H1 (cell line): ENCODE measurements at regions not wholly inside any gene's neighbourhood (a gene's known extent, or its start where the extent isn't known, plus 50 kb on each side); places are given as distances from the start of the nearest gene placed in this dataset.

Experiments used
- CTCF ChIA-PET: fragments of 300-600 bp; sonication (Branson Sonifier 250); formaldehyde crosslinking; loops from one replicate; lab custom pipeline; 2021; ENCODE audit not compliant: partially characterized antibody; lab: Charles Lee
- POLR2A ChIA-PET: fragments of 300-600 bp; sonication (Branson Sonifier 250); formaldehyde crosslinking; loops from one replicate; lab custom pipeline; 2021; ENCODE audit warnings: inconsistent platforms; ENCODE audit not compliant: partially characterized antibody; lab: Charles Lee
- DNase-seq, 2 experiments: peaks; one replicate each; pipeline versions ENCODE4 v3.0.0 to v3.0.0-alpha.2; 2010 to 2022; ENCODE audit warnings: low spot score in 2 of 2, low read depth in 1 of 2, mixed read lengths in 1 of 2
- FAIRE-seq: peaks from 2 replicates; lab custom pipeline; 2011; peaks lifted over from hg19 to GRCh38; lab: Jason Lieb, UNC
- H2AFZ ChIP-seq: 2 replicates; pipeline ENCODE4 v1.8.1; 2012; ENCODE audit warnings: low read length, inconsistent platforms
- H2AK5ac ChIP-seq: 2 replicates; pipeline ENCODE4 v1.6.1; 2013; ENCODE audit warnings: low read depth, low read length
- H2BK120ac ChIP-seq: replicated peaks from 2 replicates; pipeline ENCODE3; 2013; ENCODE audit warnings: low read depth, low read length, inconsistent platforms
- H2BK12ac ChIP-seq: 2 replicates; pipeline ENCODE4 v1.6.1; 2013; ENCODE audit warnings: low read depth, low read length
- H2BK15ac ChIP-seq: 2 replicates; pipeline ENCODE4 v1.6.1; 2013; ENCODE audit warnings: low read length
- H2BK20ac ChIP-seq: 2 replicates; pipeline ENCODE4 v1.6.1; 2013; ENCODE audit warnings: low read length
- H2BK5ac ChIP-seq: 2 replicates; pipeline ENCODE4 v1.6.1; 2013; ENCODE audit warnings: low read depth, low read length
- H3K14ac ChIP-seq: 2 replicates; pipeline ENCODE4 v1.6.1; 2013; ENCODE audit warnings: inconsistent platforms; ENCODE audit not compliant: insufficient read length
- H3K18ac ChIP-seq: 2 replicates; pipeline ENCODE4 v1.6.1; 2013; ENCODE audit warnings: low read length; ENCODE audit errors: extremely low read depth
- H3K23ac ChIP-seq: 2 replicates; pipeline ENCODE4 v1.6.1; 2013; ENCODE audit warnings: inconsistent platforms; ENCODE audit not compliant: insufficient read length
- H3K23me2 ChIP-seq: 2 replicates; pipeline ENCODE4 v1.6.1; 2013; ENCODE audit warnings: low read depth, low read length
- H3K27ac ChIP-seq: 2 replicates; pipeline ENCODE4 v1.6.1; 2011; ENCODE audit warnings: low read depth, low read length, inconsistent platforms
- H3K27me3 ChIP-seq, 4 experiments: replicated peaks in 1 of 4; 1 replicate in 1 of 4; 2 replicates in 3 of 4; pipeline versions ENCODE4 v1.6.1 to v1.8.1; 2011 to 2013; ENCODE audit warnings: low read length in 3 of 4, mild to moderate bottlenecking in 3 of 4, inconsistent platforms in 2 of 4, mixed read lengths in 2 of 4, moderate library complexity in 1 of 4; ENCODE audit not compliant: control insufficient read depth in 3 of 4, insufficient read depth in 3 of 4; ENCODE audit errors: extremely low read depth in 1 of 4
- H3K36me3 ChIP-seq, 4 experiments: 2 replicates each; pipeline versions ENCODE4 v1.6.1 to v1.8.1; 2011 to 2013; ENCODE audit warnings: mild to moderate bottlenecking in 4 of 4, low read length in 3 of 4, moderate library complexity in 2 of 4, control low read depth in 1 of 4, inconsistent platforms in 1 of 4; ENCODE audit not compliant: insufficient read depth in 4 of 4, control insufficient read depth in 2 of 4
- H3K4ac ChIP-seq: replicated peaks from 2 replicates; pipeline ENCODE3; 2013; ENCODE audit warnings: low read length, low read depth, mixed read lengths, inconsistent platforms; ENCODE audit not compliant: insufficient read length
- H3K4me1 ChIP-seq, 4 experiments: replicated peaks in 1 of 4; 1 replicate in 1 of 4; 2 replicates in 3 of 4; pipeline versions ENCODE4 v1.6.1 to v1.8.1; 2011 to 2013; ENCODE audit warnings: low read length in 3 of 4, inconsistent platforms in 2 of 4, mixed read lengths in 1 of 4; ENCODE audit not compliant: insufficient read depth in 4 of 4, control insufficient read depth in 3 of 4
- H3K4me2 ChIP-seq, 2 experiments: 2 replicates each; pipeline versions ENCODE4 v1.6.1 to v1.8.1; 2011 to 2013; ENCODE audit warnings: low read depth in 2 of 2, low read length in 2 of 2, control low read depth in 1 of 2, inconsistent platforms in 1 of 2, mild to moderate bottlenecking in 1 of 2; ENCODE audit not compliant: insufficient read depth in 1 of 2
- H3K4me3 ChIP-seq, 4 experiments: fragments of 200-600, 300-600 bp in 1 of 4; sonication (generic), shearing (Covaris generic), sonication (Bioruptor Twin) in 1 of 4; 2 replicates each; pipeline versions ENCODE4 v1.5.1 to v1.8.1; 2011 to 2016; ENCODE audit warnings: low read length in 4 of 4, low read depth in 3 of 4, control low read depth in 2 of 4, inconsistent platforms in 2 of 4, mild to moderate bottlenecking in 2 of 4, mixed read lengths in 1 of 4, moderate library complexity in 1 of 4; ENCODE audit not compliant: insufficient read depth in 2 of 4; ENCODE audit errors: extremely low read depth in 1 of 4
- H3K56ac ChIP-seq: replicated peaks from 2 replicates; pipeline ENCODE3; 2013; ENCODE audit warnings: low read depth, mild to moderate bottlenecking, mixed read lengths, low read length, inconsistent platforms; ENCODE audit not compliant: insufficient read length
- H3K79me1 ChIP-seq: 2 replicates; pipeline ENCODE4 v1.6.1; 2013; ENCODE audit warnings: low read depth, low read length, control low read depth
- H3K79me2 ChIP-seq, 2 experiments: 2 replicates each; pipeline versions ENCODE4 v1.6.1 to v1.8.1; 2012 to 2013; ENCODE audit warnings: low read length in 2 of 2, mild to moderate bottlenecking in 2 of 2, inconsistent platforms in 1 of 2; ENCODE audit not compliant: insufficient read depth in 2 of 2, control insufficient read depth in 1 of 2
- H3K9ac ChIP-seq, 4 experiments: replicated peaks in 1 of 4; 1 replicate in 1 of 4; 2 replicates in 3 of 4; pipeline versions ENCODE4 v1.6.1 to v1.8.1; 2011 to 2013; ENCODE audit warnings: low read depth in 3 of 4, low read length in 3 of 4, control low read depth in 2 of 4, mild to moderate bottlenecking in 2 of 4, moderate library complexity in 2 of 4, inconsistent platforms in 1 of 4; ENCODE audit errors: extremely low read depth in 1 of 4
- H3K9me3 ChIP-seq, 2 experiments: 2 replicates each; pipeline versions ENCODE4 v1.6.1 to v1.8.1; 2012 to 2013; ENCODE audit warnings: mild to moderate bottlenecking in 2 of 2, moderate library complexity in 2 of 2, control low read depth in 1 of 2, inconsistent platforms in 1 of 2, low read depth in 1 of 2, low read length in 1 of 2, mixed read lengths in 1 of 2; ENCODE audit not compliant: insufficient read depth in 2 of 2
- H4K20me1 ChIP-seq, 2 experiments: replicated peaks in 1 of 2; 2 replicates each; pipeline versions ENCODE3 to v1.8.1; 2011 to 2013; ENCODE audit warnings: inconsistent platforms in 2 of 2, low read length in 2 of 2, mild to moderate bottlenecking in 1 of 2; ENCODE audit not compliant: insufficient read depth in 2 of 2, control insufficient read depth in 1 of 2
- H4K5ac ChIP-seq: 2 replicates; pipeline ENCODE4 v1.6.1; 2013; ENCODE audit warnings: low read length, low read depth, mixed read lengths, inconsistent platforms; ENCODE audit not compliant: insufficient read length
- H4K8ac ChIP-seq: 2 replicates; pipeline ENCODE4 v1.8.0; 2013; ENCODE audit warnings: mild to moderate bottlenecking, moderate library complexity, low read length, inconsistent platforms; ENCODE audit not compliant: insufficient read depth; ENCODE audit errors: extremely low read depth
- H4K91ac ChIP-seq: replicated peaks from 2 replicates; pipeline ENCODE3; 2013; ENCODE audit warnings: low read length, mixed read lengths, inconsistent platforms; ENCODE audit not compliant: insufficient read length
- ASH2L ChIP-seq: fragments of 200-600, 300-600 bp; sonication (generic); IDR thresholded peaks from one replicate; pipeline ENCODE4 v1.7.1; 2017; ENCODE audit warnings: low read length
- BCL11A ChIP-seq, 2 experiments: IDR thresholded peaks; one replicate each; pipeline ENCODE4 v1.6.1; 2011; ENCODE audit warnings: low read depth in 2 of 2, low read length in 2 of 2, mild to moderate bottlenecking in 2 of 2
- CHD2 ChIP-seq: IDR thresholded peaks from 2 replicates; pipeline ENCODE4 v1.6.1; 2012; ENCODE audit warnings: low read length, improper control_type of control experiment
- EP300 ChIP-seq, 2 experiments: IDR thresholded peaks; 1 replicate in 1 of 2; 2 replicates in 1 of 2; pipeline ENCODE4 v1.6.1; 2011 to 2012; ENCODE audit warnings: low read depth in 2 of 2, low read length in 2 of 2, mild to moderate bottlenecking in 2 of 2, borderline replicate concordance in 1 of 2, inconsistent platforms in 1 of 2, moderate library complexity in 1 of 2
- HDAC2 ChIP-seq, 2 experiments: fragments of 300-600 bp in 1 of 2; sonication (generic) in 1 of 2; IDR thresholded peaks; 2 replicates each; pipeline ENCODE4 v1.6.1; 2011 to 2012; ENCODE audit warnings: low read depth in 2 of 2, low read length in 2 of 2, mild to moderate bottlenecking in 2 of 2, moderate library complexity in 2 of 2, borderline replicate concordance in 1 of 2, inconsistent platforms in 1 of 2
- PHF8 ChIP-seq: fragments of 200-600 bp; sonication (generic); conservative IDR thresholded peaks from 2 replicates; pipeline ENCODE4 v1.7.1; 2012; ENCODE audit warnings: low read depth, mild to moderate bottlenecking, inconsistent platforms, low read length, moderate library complexity
- POLR2AphosphoS5 ChIP-seq: IDR thresholded peaks from 2 replicates; pipeline ENCODE4 v1.6.1; 2011; ENCODE audit warnings: low read depth, low read length
- RFX5 ChIP-seq: IDR thresholded peaks from 2 replicates; pipeline ENCODE4 v1.6.1; 2011; ENCODE audit warnings: low read depth, low read length, improper control_type of control experiment, borderline replicate concordance
- SIN3A ChIP-seq, 2 experiments: IDR thresholded peaks in 1 of 2; conservative IDR thresholded peaks in 1 of 2; 2 replicates each; pipeline ENCODE4 v1.6.1; 2011 to 2012; ENCODE audit warnings: low read length in 2 of 2, improper control_type of control experiment in 1 of 2, low read depth in 1 of 2, mild to moderate bottlenecking in 1 of 2
- SP1 ChIP-seq: IDR thresholded peaks from 2 replicates; pipeline ENCODE4 v1.6.1; 2011; ENCODE audit warnings: low read depth, low read length
- SRF ChIP-seq: IDR thresholded peaks from 2 replicates; pipeline ENCODE4 v1.6.1; 2011; ENCODE audit warnings: mild to moderate bottlenecking, low read depth, low read length, moderate library complexity
- TAF1 ChIP-seq: IDR thresholded peaks from 2 replicates; pipeline ENCODE4 v1.6.1; 2011; ENCODE audit warnings: mild to moderate bottlenecking, low read depth, low read length
- TAF7 ChIP-seq: optimal IDR thresholded peaks from 2 replicates; pipeline ENCODE3; 2011; ENCODE audit warnings: low read depth, mild to moderate bottlenecking, inconsistent platforms, low read length, moderate library complexity, borderline replicate concordance
- TBP ChIP-seq: IDR thresholded peaks from 2 replicates; pipeline ENCODE4 v1.6.1; 2011; ENCODE audit warnings: low read depth, low read length, improper control_type of control experiment
- ZNF274 ChIP-seq: IDR thresholded peaks from 2 replicates; pipeline ENCODE4 v1.7.0; 2012; ENCODE audit warnings: low read length, borderline replicate concordance; ENCODE audit errors: extremely low read depth
- WGBS, 2 experiments: shearing (Covaris generic) in 1 of 2; methylation state at CpG; one replicate each; pipeline versions ENCODE4 v1.1.6 to v1.1.7; 2013 to 2015; ENCODE audit warnings: low lambda C conversion rate in 2 of 2, mixed read lengths in 2 of 2, inconsistent platforms in 1 of 2, low coverage in 1 of 2, missing lambda C conversion rate in 1 of 2; ENCODE audit not compliant: insufficient replicate concordance in 2 of 2, insufficient coverage in 1 of 2, insufficient read length in 1 of 2; ENCODE audit errors: extremely low coverage in 1 of 2, missing lambda C conversion rate in 1 of 2; 5-methylcytosine and 5-hydroxymethylcytosine counted together

GRCh38 chr3:44061961-44062360 lies 179.7 kb upstream of the TOPAZ1 start:
- Histone ChIP-seq H2BK20ac (no peak overlapping the region), H2BK5ac (no peak overlapping the region), H3K23ac (no peak overlapping the region), H2BK12ac (no peak overlapping the region), H3K4me3 (no peak overlapping the region; a peak in 1 of 8 replicates), H3K9ac (no peak overlapping the region; a peak in 1 of 7 replicates), H2AFZ (no peak overlapping the region), H4K5ac (no peak overlapping the region), H4K91ac (peak overlapping the region; percentile 22), H2BK15ac (no peak overlapping the region), H3K9me3 (no peaks in the 10 kb centered on the region), H4K8ac (no peak overlapping the region), H4K20me1 (no peaks in the 10 kb centered on the region), H3K4me2 (peak overlapping the region; percentile 7 to 40; a peak in 2 of 4 replicates), H3K4ac (no peak overlapping the region), H3K27ac (no peak overlapping the region), H3K14ac (no peak overlapping the region), H3K23me2 (no peaks in the 10 kb centered on the region; the same call in 1 of the 2 replicates), H3K36me3 (no peaks in the 10 kb centered on the region), H3K79me1 (no peaks in the 10 kb centered on the region), H3K79me2 (no peaks in the 10 kb centered on the region), H3K4me1 (peaks cover 8 to 19% (median 16%) of the 10 kb centered on the region in 4 experiments), H2BK120ac (no peak overlapping the region), H3K56ac (no peak overlapping the region), H2AK5ac (no peak overlapping the region), H3K18ac (no peak overlapping the region), H3K27me3 (no peaks in the 10 kb centered on the region)
- ChIA-PET CTCF (interaction anchor here (1.9 kb wide), 1 partner anchor 15 kb away, joined by 6 read pairs; no protein-coding TSS in a partner anchor), POLR2A (interaction anchor here (1.1 to 1.4 kb wide), 2 partner anchors 11 to 15 kb away, joined by 3 read pairs; no protein-coding TSS in a partner anchor)
- 44% methylated on average over 9 of the region's 9 CpGs; no CpG with 5 or more reads in 1 of the 2 experiments for WGBS, 2 experiments
- DNase-seq (no peak), FAIRE-seq (no peak)
- TF ChIP-seq BCL11A (IDR thresholded peaks at IDR 0.05; ENCODE audit: low read depth in 2 of 2, low read length in 2 of 2) (no peak), TBP (no peak), SRF (no peak), POLR2AphosphoS5 (no peak), PHF8 (no peak), SIN3A (conservative IDR thresholded peaks at IDR 0.05 in 1 of 2, IDR thresholded peaks at IDR 0.05 in 1 of 2; ENCODE audit: low read depth in 1 of 2, low read length in 2 of 2) (no peak), TAF7 (no peak), HDAC2 (IDR thresholded peaks at IDR 0.05; ENCODE audit: borderline replicate concordance in 1 of 2, low read depth in 2 of 2, low read length in 2 of 2) (no peak), ZNF274 (no peak), RFX5 (no peak), SP1 (no peak), ASH2L (no peak), CHD2 (no peak), EP300 (IDR thresholded peaks at IDR 0.05; ENCODE audit: borderline replicate concordance in 1 of 2, low read depth in 2 of 2, low read length in 2 of 2) (no peak), TAF1 (no peak)
